ENCODE measurements at regions not wholly inside any gene's neighbourhood (a gene's known extent, or its start where the extent isn't known, plus 50 kb on each side); places are given as distances from the start of the nearest gene placed in this dataset.
"Not testable (repeated sequence)": the region's sequence is repeated elsewhere in the genome, so short reads cannot be mapped to it uniquely, and the experiment has no call there.

- peaks cover 4% of the 10 kb centered on the region for H3K9me3 Mint-ChIP-seq (ENCODE audit: insufficient read depth)
- Histone ChIP-seq H2AFZ (ENCODE audit: insufficient read depth, low read depth, low read length, poor library complexity, severe bottlenecking) (no peak overlapping the region), H4K20me1 (ENCODE audit: control insufficient read depth, insufficient read depth, low read length, poor library complexity, severe bottlenecking) (no peaks in the 10 kb centered on the region), H3K4me2 (replicated peaks; ENCODE audit: low read depth, low read length, poor library complexity, severe bottlenecking) (no peak overlapping the region), H3K4me1 (ENCODE audit: control insufficient read depth in 2 of 2, insufficient read depth in 2 of 2, low read length in 2 of 2) (peaks cover 5 to 11% of the 10 kb centered on the region in 2 donors), H3K4me3 (ENCODE audit: control extremely low read depth in 1 of 5, extremely low read depth in 1 of 5, insufficient read depth in 1 of 5, low read depth in 2 of 5, low read length in 4 of 5) (no peak overlapping the region), H3K27ac (ENCODE audit: low read length in 2 of 2) (no peak overlapping the region), H3K9ac (ENCODE audit: low read length) (no peak overlapping the region), H3K79me2 (ENCODE audit: control insufficient read depth, insufficient read depth, low read length) (no peaks in the 10 kb centered on the region), H3K9me3 (ENCODE audit: control extremely low read depth in 1 of 3, control insufficient read depth in 2 of 3, insufficient read depth in 1 of 3, low read length in 2 of 3) (peaks cover 0 to 27% (median 0%) of the 10 kb centered on the region in 3 donors), H3K27me3 (replicated peaks in 1 of 4; ENCODE audit: control extremely low read depth in 1 of 4, control insufficient read depth in 3 of 4, insufficient read depth in 4 of 4, low read length in 3 of 4) (peaks cover 0 to 3% (median 1%) of the 10 kb centered on the region in 4 experiments), H3K36me3 (replicated peaks in 1 of 2; ENCODE audit: control extremely low read depth in 1 of 2, control insufficient read depth in 1 of 2, extremely low read depth in 1 of 2, insufficient read depth in 2 of 2, low read length in 1 of 2) (no peaks in the 10 kb centered on the region)
- no peak for ATAC-seq (ENCODE audit: low read depth)
- H3K27ac Mint-ChIP-seq: no peak overlapping the region
- H3K4me3 Mint-ChIP-seq: no peak overlapping the region
- ChIA-PET POLR2A (no interaction called here), CTCF (interaction anchor here (1.3 to 2.1 kb wide), 2 partner anchors 242 to 470 kb away, joined by 3 to 11 read pairs; partner anchors contain the start of gene ZNF573)
- TF ChIP-seq, protein P1, sequence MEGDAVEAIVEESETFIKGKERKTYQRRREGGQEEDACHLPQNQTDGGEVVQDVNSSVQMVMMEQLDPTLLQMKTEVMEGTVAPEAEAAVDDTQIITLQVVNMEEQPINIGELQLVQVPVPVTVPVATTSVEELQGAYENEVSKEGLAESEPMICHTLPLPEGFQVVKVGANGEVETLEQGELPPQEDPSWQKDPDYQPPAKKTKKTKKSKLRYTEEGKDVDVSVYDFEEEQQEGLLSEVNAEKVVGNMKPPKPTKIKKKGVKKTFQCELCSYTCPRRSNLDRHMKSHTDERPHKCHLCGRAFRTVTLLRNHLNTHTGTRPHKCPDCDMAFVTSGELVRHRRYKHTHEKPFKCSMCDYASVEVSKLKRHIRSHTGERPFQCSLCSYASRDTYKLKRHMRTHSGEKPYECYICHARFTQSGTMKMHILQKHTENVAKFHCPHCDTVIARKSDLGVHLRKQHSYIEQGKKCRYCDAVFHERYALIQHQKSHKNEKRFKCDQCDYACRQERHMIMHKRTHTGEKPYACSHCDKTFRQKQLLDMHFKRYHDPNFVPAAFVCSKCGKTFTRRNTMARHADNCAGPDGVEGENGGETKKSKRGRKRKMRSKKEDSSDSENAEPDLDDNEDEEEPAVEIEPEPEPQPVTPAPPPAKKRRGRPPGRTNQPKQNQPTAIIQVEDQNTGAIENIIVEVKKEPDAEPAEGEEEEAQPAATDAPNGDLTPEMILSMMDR (IDR thresholded peaks at IDR 0.05): peak; percentile 64
- no peak for TF ChIP-seq EZH2 (IDR thresholded peaks at IDR 0.05; ENCODE audit: borderline replicate concordance, insufficient read depth, low read depth, low read length, poor library complexity, severe bottlenecking)
- intact Hi-C loops (cut with micrococcal nuclease): loop anchor here (10.0 kb wide), 3 partner anchors 195 to 405 kb away; partner anchors contain the start of genes ZNF607 and ZNF793
- no CpG with 5 or more reads among the region's 7 CpGs for WGBS (ENCODE audit: insufficient coverage)
- DNase-seq: peak; percentile 57
- H3K27me3 Mint-ChIP-seq: peaks cover 5% of the 10 kb centered on the region
- peaks cover 19% of the 10 kb centered on the region for H3K4me1 Mint-ChIP-seq
Observed at GRCh38 chr19:37309834-37310575, 60.9 kb upstream of the ZNF527 start.

DNA sequence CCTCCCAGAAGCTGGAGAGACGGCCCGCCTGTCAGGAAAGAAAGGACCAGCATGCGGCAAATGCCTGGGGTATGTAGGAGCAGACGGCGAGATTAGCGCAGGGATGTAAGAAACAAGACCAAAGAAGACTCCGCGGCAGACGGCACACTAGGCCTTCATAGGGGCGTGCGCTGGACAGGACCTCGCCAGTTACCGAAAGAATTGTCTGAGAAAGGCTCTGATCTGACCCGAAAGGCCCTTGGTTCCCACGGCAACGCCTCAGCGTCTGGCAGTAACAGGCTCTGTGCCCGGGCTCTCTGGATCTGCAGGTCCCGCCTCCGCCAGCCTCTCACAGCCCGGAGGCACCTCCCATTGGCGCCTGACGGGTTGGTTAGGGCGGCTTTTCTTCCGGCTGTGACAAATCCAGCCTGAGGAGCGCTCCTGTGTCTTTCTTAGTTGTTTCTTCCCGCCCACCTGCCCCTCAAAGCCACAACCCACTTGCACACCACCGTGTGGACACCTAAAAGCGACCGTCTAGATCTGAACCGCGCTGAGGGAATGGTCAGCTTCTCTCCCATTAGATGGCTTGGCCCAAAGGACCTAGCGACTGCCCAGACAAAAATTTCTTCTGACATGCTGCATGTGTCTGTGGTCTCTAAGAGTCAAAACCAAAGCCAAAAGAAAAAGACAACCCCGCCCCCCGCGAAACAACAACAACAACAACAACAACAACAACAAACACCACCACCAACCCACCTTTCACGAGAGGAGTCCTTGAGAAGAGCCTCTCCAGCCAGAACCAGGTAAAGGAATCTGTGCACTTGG is 58.2 kb upstream of the ZNF527 start:
- Histone ChIP-seq H3K4me1 (ENCODE audit: control insufficient read depth in 2 of 2, insufficient read depth in 2 of 2, low read length in 2 of 2) (peaks cover 5 to 15% of the 10 kb centered on the region in 2 donors), H3K9me3 (ENCODE audit: control extremely low read depth in 1 of 3, control insufficient read depth in 2 of 3, insufficient read depth in 1 of 3, low read length in 2 of 3) (peaks cover 2 to 19% (median 3%) of the 10 kb centered on the region in 3 donors), H3K4me3 (ENCODE audit: control extremely low read depth in 1 of 5, extremely low read depth in 1 of 5, insufficient read depth in 1 of 5, low read depth in 2 of 5, low read length in 4 of 5) (peak overlapping the region in 4 of 5 experiments; percentile 22 to 46 (median 36)), H3K4me2 (replicated peaks; ENCODE audit: low read depth, low read length, poor library complexity, severe bottlenecking) (peak overlapping the region; percentile 72), H2AFZ (ENCODE audit: insufficient read depth, low read depth, low read length, poor library complexity, severe bottlenecking) (peak overlapping the region; percentile 78), H3K9ac (ENCODE audit: low read length) (peak overlapping the region; percentile 24)
- ATAC-seq (ENCODE audit: low read depth): peak; percentile 37
- H3K79me2 ChIP-seq (ENCODE audit: control insufficient read depth, insufficient read depth, low read length); H4K20me1 ChIP-seq (ENCODE audit: control insufficient read depth, insufficient read depth, low read length, poor library complexity, severe bottlenecking); H3K27ac ChIP-seq (ENCODE audit: low read length in 2 of 2); H3K27me3 ChIP-seq (replicated peaks in 1 of 4; ENCODE audit: control extremely low read depth in 1 of 4, control insufficient read depth in 3 of 4, insufficient read depth in 4 of 4, low read length in 3 of 4); H3K9me3 Mint-ChIP-seq (ENCODE audit: insufficient read depth); H3K36me3 ChIP-seq (replicated peaks in 1 of 2; ENCODE audit: control extremely low read depth in 1 of 2, control insufficient read depth in 1 of 2, extremely low read depth in 1 of 2, insufficient read depth in 2 of 2, low read length in 1 of 2); CTCF ChIA-PET; H3K27me3 Mint-ChIP-seq; POLR2A ChIA-PET: not testable (repeated sequence)
- 11% methylated on average over 26 of the region's 37 CpGs for WGBS (ENCODE audit: insufficient coverage)
- H3K4me1 Mint-ChIP-seq: peaks cover 23% of the 10 kb centered on the region
- intact Hi-C loops (cut with micrococcal nuclease): loop anchor here (10.0 kb wide), 3 partner anchors 192 to 402 kb away; partner anchors contain the start of genes ZNF607 and ZNF793
- peak overlapping the region; percentile 79 for H3K4me3 Mint-ChIP-seq
- DNase-seq: peak; percentile 51
- H3K27ac Mint-ChIP-seq: peak overlapping the region; percentile 8
